ENCODE measurements at regions not wholly inside any gene's neighbourhood (a gene's known extent, or its start where the extent isn't known, plus 50 kb on each side); places are given as distances from the start of the nearest gene placed in this dataset.

DNA sequence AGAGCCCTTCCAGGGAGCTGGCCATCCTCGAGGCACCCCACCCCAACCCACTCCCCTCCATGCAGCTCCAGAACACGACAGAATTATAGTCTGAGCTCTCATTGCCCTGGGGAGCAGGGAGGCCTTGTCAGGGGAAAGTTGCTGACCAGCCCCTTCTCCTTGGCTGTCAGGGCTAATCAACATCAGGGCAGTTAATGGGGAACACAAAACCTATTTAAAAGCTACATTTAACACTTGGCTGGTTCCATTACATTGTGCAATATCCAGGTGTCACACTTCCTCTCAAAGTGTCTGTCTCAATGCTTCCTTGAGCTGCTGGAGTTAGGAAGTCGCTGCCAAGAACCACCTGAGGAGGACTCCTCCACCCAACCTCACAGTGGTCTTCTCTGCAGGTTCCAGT, 111.8 kb upstream of the GRIK3 start:
- Histone ChIP-seq H3K36me3 (ENCODE audit: control insufficient read depth in 2 of 2, insufficient read depth in 2 of 2, low read length in 2 of 2) (no peaks in the 10 kb centered on the region), H3K27me3 (ENCODE audit: control insufficient read depth in 2 of 2, insufficient read depth in 2 of 2, low read length in 2 of 2) (no peaks in the 10 kb centered on the region), H3K9me3 (ENCODE audit: control insufficient read depth in 2 of 2, low read length in 2 of 2) (no peaks in the 10 kb centered on the region), H3K9ac (ENCODE audit: low read depth in 1 of 2, low read length in 2 of 2) (no peak overlapping the region), H3K27ac (ENCODE audit: low read depth in 2 of 2, low read length in 2 of 2) (no peak overlapping the region), H3K4me3 (ENCODE audit: low read length in 2 of 2) (no peak overlapping the region), H3K4me1 (ENCODE audit: control insufficient read depth in 2 of 2, insufficient read depth in 2 of 2, low read length in 2 of 2) (no peaks in the 10 kb centered on the region)

DNA sequence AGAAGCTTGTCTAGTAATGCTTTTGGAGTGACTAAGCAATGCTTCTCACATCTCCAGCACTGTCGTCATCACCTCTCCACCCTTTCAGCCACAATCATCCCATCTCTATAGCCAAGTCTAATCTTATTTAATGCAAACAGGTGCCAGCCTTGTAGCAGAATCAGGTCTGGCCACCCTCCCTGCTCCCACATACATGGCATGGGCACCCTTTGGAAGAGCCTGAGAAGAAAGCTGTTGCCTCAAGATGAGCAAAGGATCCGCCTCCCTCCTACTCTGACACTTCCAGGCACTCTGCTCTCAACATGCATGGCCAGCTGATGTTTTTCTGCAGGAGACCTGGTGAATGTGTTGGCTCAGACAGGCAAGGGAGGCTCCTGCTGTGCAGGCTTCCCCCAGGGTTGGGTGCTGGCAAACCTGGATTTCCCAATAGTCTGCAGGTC, 113.1 kb upstream of the GRIK3 start:
- no peak overlapping the region for H3K27ac ChIP-seq (ENCODE audit: low read depth in 2 of 2, low read length in 2 of 2)
- no peaks in the 10 kb centered on the region for H3K36me3 ChIP-seq (ENCODE audit: control insufficient read depth in 2 of 2, insufficient read depth in 2 of 2, low read length in 2 of 2)
- no peak overlapping the region for H3K9ac ChIP-seq (ENCODE audit: low read depth in 1 of 2, low read length in 2 of 2)
- no peaks in the 10 kb centered on the region for H3K9me3 ChIP-seq (ENCODE audit: control insufficient read depth in 2 of 2, low read length in 2 of 2)
- no peaks in the 10 kb centered on the region for H3K27me3 ChIP-seq (ENCODE audit: control insufficient read depth in 2 of 2, insufficient read depth in 2 of 2, low read length in 2 of 2)
- H3K4me1 ChIP-seq (ENCODE audit: control insufficient read depth in 2 of 2, insufficient read depth in 2 of 2, low read length in 2 of 2), result no peaks in the 10 kb centered on the region
- H3K4me3 ChIP-seq (ENCODE audit: low read length in 2 of 2), result no peak overlapping the region

DNA sequence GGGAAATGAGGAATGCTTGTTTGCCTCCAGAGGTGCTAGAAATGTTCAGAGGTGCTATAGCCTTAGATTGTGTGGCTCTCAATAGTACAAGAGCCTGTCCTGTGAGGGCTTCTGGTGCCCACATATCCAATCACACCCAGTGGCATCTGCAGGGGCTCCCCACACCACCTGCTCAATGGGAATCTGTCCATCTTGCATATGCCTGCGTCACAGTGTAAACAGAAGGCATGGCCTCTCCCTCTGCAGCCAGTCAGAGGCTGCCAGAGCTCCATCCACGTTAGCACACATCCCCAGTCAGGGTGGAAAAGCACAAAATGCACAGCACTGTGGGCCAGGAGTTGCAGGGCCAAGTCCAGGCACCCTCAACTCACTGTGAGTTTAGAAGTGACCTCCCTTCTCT, 113.6 kb upstream of the GRIK3 start:
- Histone ChIP-seq H3K27me3 (ENCODE audit: control insufficient read depth in 2 of 2, insufficient read depth in 2 of 2, low read length in 2 of 2) (no peaks in the 10 kb centered on the region), H3K9ac (ENCODE audit: low read depth in 1 of 2, low read length in 2 of 2) (no peak overlapping the region), H3K4me1 (ENCODE audit: control insufficient read depth in 2 of 2, insufficient read depth in 2 of 2, low read length in 2 of 2) (no peaks in the 10 kb centered on the region), H3K4me3 (ENCODE audit: low read length in 2 of 2) (no peak overlapping the region), H3K27ac (ENCODE audit: low read depth in 2 of 2, low read length in 2 of 2) (no peak overlapping the region), H3K9me3 (ENCODE audit: control insufficient read depth in 2 of 2, low read length in 2 of 2) (no peaks in the 10 kb centered on the region), H3K36me3 (ENCODE audit: control insufficient read depth in 2 of 2, insufficient read depth in 2 of 2, low read length in 2 of 2) (no peaks in the 10 kb centered on the region)

DNA sequence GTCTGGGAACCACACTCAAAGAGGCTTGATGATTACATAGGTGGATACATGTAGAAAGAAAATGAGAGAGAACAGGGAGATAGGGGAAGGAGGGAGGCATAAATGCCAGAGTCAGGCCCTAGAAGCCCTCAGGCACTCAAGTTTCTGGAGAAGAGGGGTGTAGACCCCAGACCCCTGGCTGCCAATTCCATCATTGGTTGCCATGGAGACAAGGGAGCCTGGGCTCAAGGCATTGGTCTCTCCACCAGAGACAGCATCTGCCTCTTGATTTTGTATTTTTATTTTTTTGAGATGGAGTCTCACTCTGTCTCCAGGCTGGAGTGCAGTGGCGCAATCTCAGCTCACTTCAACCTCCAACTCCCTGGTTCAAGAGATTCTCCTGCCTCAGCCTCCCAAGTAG, 114.3 kb upstream of the GRIK3 start:
- Histone ChIP-seq H3K27ac (ENCODE audit: low read depth in 2 of 2, low read length in 2 of 2) (no peak overlapping the region), H3K9me3 (ENCODE audit: control insufficient read depth in 2 of 2, low read length in 2 of 2) (no peaks in the 10 kb centered on the region), H3K9ac (ENCODE audit: low read depth in 1 of 2, low read length in 2 of 2) (no peak overlapping the region), H3K27me3 (ENCODE audit: control insufficient read depth in 2 of 2, insufficient read depth in 2 of 2, low read length in 2 of 2) (no peaks in the 10 kb centered on the region), H3K4me3 (ENCODE audit: low read length in 2 of 2) (no peak overlapping the region), H3K4me1 (ENCODE audit: control insufficient read depth in 2 of 2, insufficient read depth in 2 of 2, low read length in 2 of 2) (no peaks in the 10 kb centered on the region), H3K36me3 (ENCODE audit: control insufficient read depth in 2 of 2, insufficient read depth in 2 of 2, low read length in 2 of 2) (no peaks in the 10 kb centered on the region)

DNA sequence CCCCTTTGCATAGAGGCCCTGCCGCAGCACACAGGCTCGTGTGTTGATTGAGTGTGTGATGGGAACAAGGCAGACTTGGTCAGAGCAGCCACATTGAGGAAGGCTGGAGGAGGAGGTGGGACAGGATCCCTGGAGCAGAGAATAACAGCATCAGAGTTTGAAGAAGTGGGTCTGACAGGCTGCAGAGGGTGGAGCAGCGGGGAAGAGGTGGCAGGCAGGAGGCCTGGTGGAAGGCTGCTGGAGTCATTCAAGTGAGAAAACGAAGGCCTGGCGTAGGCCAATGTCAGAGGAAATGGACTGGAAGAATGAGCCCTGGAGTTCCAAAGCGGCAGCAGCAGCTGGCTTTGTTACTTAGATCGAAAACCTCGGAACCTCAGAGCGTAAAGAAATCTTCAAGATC, 115.0 kb upstream of the GRIK3 start:
- Histone ChIP-seq H3K9me3 (ENCODE audit: control insufficient read depth in 2 of 2, low read length in 2 of 2) (no peaks in the 10 kb centered on the region), H3K27me3 (ENCODE audit: control insufficient read depth in 2 of 2, insufficient read depth in 2 of 2, low read length in 2 of 2) (no peaks in the 10 kb centered on the region), H3K4me1 (ENCODE audit: control insufficient read depth in 2 of 2, insufficient read depth in 2 of 2, low read length in 2 of 2) (no peaks in the 10 kb centered on the region), H3K27ac (ENCODE audit: low read depth in 2 of 2, low read length in 2 of 2) (no peak overlapping the region), H3K4me3 (ENCODE audit: low read length in 2 of 2) (no peak overlapping the region), H3K36me3 (ENCODE audit: control insufficient read depth in 2 of 2, insufficient read depth in 2 of 2, low read length in 2 of 2) (no peaks in the 10 kb centered on the region), H3K9ac (ENCODE audit: low read depth in 1 of 2, low read length in 2 of 2) (no peak overlapping the region)

DNA sequence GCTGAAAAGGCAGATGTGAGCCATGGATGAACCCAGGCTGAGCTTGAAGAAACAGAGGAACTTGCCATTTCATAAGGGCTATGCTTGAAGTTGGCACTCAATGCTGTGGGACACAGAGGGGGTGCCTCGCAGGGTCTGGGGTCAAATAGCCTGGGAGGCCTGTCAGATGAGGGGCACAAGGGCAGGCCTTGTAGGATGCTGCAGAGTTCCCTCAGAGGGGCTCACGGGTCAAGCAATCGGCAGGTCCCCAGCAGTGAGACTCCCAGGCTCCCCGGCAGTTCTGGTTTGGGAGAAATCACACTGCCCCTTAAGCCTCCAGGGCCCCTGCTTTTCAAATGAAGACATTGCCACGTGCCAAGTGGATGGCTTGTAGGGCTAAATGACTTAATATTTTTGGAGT, 116.7 kb upstream of the GRIK3 start:
- Histone ChIP-seq H3K9ac (ENCODE audit: low read depth in 1 of 2, low read length in 2 of 2) (no peak overlapping the region), H3K4me3 (ENCODE audit: low read length in 2 of 2) (no peak overlapping the region), H3K4me1 (ENCODE audit: control insufficient read depth in 2 of 2, insufficient read depth in 2 of 2, low read length in 2 of 2) (no peaks in the 10 kb centered on the region), H3K36me3 (ENCODE audit: control insufficient read depth in 2 of 2, insufficient read depth in 2 of 2, low read length in 2 of 2) (no peaks in the 10 kb centered on the region), H3K27ac (ENCODE audit: low read depth in 2 of 2, low read length in 2 of 2) (no peak overlapping the region), H3K27me3 (ENCODE audit: control insufficient read depth in 2 of 2, insufficient read depth in 2 of 2, low read length in 2 of 2) (peaks cover 0 to under 1% of the 10 kb centered on the region in 2 donors), H3K9me3 (ENCODE audit: control insufficient read depth in 2 of 2, low read length in 2 of 2) (no peaks in the 10 kb centered on the region)

DNA sequence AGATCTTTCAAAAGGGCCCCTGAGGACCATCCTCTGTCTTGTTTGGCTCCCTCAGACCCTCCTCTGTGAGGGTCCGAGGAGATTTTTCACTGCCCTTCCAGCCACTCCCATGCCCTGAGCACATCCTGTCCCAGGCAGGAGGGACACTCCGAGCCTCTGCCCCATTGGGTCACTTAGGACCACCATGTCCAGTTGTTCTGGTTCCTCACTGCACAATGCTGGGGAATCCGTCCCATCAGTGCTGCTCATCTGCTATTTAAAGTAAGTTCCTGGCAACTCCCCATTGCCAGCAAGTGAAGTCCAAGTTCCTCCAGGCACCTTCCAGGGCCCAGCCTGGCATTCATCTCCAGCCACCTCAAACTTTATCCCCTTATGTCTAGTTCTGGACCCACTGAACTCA, 117.5 kb upstream of the GRIK3 start:
- Histone ChIP-seq H3K27ac (ENCODE audit: low read depth in 2 of 2, low read length in 2 of 2) (no peak overlapping the region), H3K36me3 (ENCODE audit: control insufficient read depth in 2 of 2, insufficient read depth in 2 of 2, low read length in 2 of 2) (no peaks in the 10 kb centered on the region), H3K9ac (ENCODE audit: low read depth in 1 of 2, low read length in 2 of 2) (no peak overlapping the region), H3K4me1 (ENCODE audit: control insufficient read depth in 2 of 2, insufficient read depth in 2 of 2, low read length in 2 of 2) (no peaks in the 10 kb centered on the region), H3K4me3 (ENCODE audit: low read length in 2 of 2) (no peak overlapping the region), H3K9me3 (ENCODE audit: control insufficient read depth in 2 of 2, low read length in 2 of 2) (no peaks in the 10 kb centered on the region), H3K27me3 (ENCODE audit: control insufficient read depth in 2 of 2, insufficient read depth in 2 of 2, low read length in 2 of 2) (peaks cover 0 to 2% of the 10 kb centered on the region in 2 donors)

DNA sequence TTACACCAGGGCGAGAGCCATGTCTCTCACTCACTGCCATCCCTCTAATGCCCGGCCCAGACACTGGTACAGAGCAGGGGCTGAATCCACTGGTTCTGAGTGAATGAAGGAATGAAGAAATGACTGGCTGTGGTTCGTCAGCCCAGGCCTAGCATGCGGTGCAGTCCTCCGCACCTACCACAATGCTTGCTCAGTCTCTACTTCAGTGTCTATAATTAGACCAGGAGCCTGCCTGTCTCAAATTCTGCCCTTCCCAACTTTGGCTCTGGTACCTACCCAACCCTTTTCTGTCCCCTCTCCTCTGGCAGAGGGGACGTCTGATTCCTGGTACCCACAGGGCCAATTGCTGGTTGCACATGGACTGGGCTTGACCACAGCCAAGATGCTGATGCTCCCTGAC, 118.2 kb upstream of the GRIK3 start:
- H3K9ac ChIP-seq (ENCODE audit: low read depth in 1 of 2, low read length in 2 of 2), result no peak overlapping the region
- H3K4me3 ChIP-seq (ENCODE audit: low read length in 2 of 2), result no peak overlapping the region
- no peaks in the 10 kb centered on the region for H3K4me1 ChIP-seq (ENCODE audit: control insufficient read depth in 2 of 2, insufficient read depth in 2 of 2, low read length in 2 of 2)
- H3K9me3 ChIP-seq (ENCODE audit: control insufficient read depth in 2 of 2, low read length in 2 of 2), result no peaks in the 10 kb centered on the region
- no peak overlapping the region for H3K27ac ChIP-seq (ENCODE audit: low read depth in 2 of 2, low read length in 2 of 2)
- peaks cover 0 to 2% of the 10 kb centered on the region in 2 donors for H3K27me3 ChIP-seq (ENCODE audit: control insufficient read depth in 2 of 2, insufficient read depth in 2 of 2, low read length in 2 of 2)
- H3K36me3 ChIP-seq (ENCODE audit: control insufficient read depth in 2 of 2, insufficient read depth in 2 of 2, low read length in 2 of 2), result no peaks in the 10 kb centered on the region

DNA sequence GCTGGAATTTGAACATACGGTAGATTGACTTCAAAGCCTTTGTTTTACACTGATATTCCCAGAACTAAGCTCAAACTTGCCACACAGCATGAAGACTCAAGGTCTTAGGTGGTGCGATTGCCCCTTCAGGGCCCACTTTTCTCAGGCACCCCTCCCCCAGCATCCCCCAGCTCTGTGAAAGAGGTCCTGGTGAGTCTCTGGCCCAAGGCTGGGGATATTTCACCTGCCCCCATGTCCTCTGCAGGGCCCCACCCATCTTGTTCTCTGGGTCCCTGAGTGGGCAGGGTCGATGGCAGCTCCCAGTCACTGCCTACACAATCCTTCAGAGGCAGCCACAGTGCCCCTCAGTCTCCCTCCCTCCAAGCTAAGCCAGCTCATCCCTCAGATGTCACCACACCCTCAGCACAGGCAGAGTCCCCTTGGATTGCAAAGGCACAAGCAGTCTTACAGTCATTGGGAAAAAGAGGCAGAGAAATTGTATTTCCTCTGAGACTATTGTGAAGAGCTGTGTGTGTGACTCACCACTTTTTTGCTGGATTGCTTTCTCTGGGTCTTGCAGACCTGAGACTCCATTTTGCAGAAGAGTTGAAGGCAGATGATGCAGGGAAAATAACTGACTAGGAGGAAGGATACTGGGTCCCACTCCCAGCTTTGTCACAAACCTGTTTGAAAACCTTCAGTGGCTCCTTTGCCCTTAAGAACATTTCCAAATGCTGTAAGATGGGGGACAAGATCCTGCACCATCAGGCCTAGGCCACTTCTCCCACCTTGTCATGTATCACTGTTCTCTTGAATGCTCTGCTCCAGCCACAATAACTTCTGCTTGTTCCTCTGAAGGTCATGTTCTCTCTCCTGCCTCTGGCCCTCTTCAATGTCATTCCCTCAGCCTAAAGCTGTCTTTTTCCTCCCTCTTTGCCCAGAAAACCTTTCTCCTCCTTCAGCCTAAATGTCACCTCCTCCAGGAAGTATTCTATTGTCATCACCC, 119.1 kb upstream of the GRIK3 start:
- H3K4me3 ChIP-seq (ENCODE audit: low read length in 2 of 2), result no peak overlapping the region
- no peak overlapping the region for H3K9ac ChIP-seq (ENCODE audit: low read depth in 1 of 2, low read length in 2 of 2)
- peaks cover 0 to 2% of the 10 kb centered on the region in 2 donors for H3K27me3 ChIP-seq (ENCODE audit: control insufficient read depth in 2 of 2, insufficient read depth in 2 of 2, low read length in 2 of 2)
- no peaks in the 10 kb centered on the region for H3K9me3 ChIP-seq (ENCODE audit: control insufficient read depth in 2 of 2, low read length in 2 of 2)
- no peak overlapping the region for H3K27ac ChIP-seq (ENCODE audit: low read depth in 2 of 2, low read length in 2 of 2)
- no peaks in the 10 kb centered on the region for H3K36me3 ChIP-seq (ENCODE audit: control insufficient read depth in 2 of 2, insufficient read depth in 2 of 2, low read length in 2 of 2)
- H3K4me1 ChIP-seq (ENCODE audit: control insufficient read depth in 2 of 2, insufficient read depth in 2 of 2, low read length in 2 of 2), result no peaks in the 10 kb centered on the region

DNA sequence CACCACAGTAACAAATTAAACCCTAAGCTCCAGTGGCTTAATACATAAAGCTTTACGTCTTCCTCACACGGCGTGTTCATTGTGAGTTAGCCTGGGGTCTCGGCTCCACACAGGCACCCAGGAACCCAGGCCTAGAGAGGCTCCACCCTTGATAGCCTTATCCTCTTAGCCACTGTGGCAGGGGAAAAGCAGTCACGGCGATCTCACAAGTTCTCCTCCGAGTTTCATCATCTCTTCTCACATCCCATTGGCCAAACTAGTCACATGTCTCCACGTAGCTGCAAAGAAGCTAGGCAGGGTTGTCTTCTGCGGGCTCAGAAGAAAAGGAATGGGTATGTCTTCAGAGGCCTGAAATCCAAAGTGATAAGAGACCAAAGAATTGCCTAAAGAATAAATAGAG, 122.3 kb upstream of the GRIK3 start:
- H3K4me3 ChIP-seq (ENCODE audit: low read length in 2 of 2), result no peak overlapping the region
- H3K9ac ChIP-seq (ENCODE audit: low read depth in 1 of 2, low read length in 2 of 2), result no peak overlapping the region
- H3K27me3 ChIP-seq (ENCODE audit: control insufficient read depth in 2 of 2, insufficient read depth in 2 of 2, low read length in 2 of 2), result peaks cover 0 to 2% of the 10 kb centered on the region in 2 donors
- H3K9me3 ChIP-seq (ENCODE audit: control insufficient read depth in 2 of 2, low read length in 2 of 2), result no peaks in the 10 kb centered on the region
- H3K4me1 ChIP-seq (ENCODE audit: control insufficient read depth in 2 of 2, insufficient read depth in 2 of 2, low read length in 2 of 2), result no peaks in the 10 kb centered on the region
- H3K27ac ChIP-seq (ENCODE audit: low read depth in 2 of 2, low read length in 2 of 2), result no peak overlapping the region
- no peaks in the 10 kb centered on the region for H3K36me3 ChIP-seq (ENCODE audit: control insufficient read depth in 2 of 2, insufficient read depth in 2 of 2, low read length in 2 of 2)

All from mucosa of rectum (tissue), 2 donors.